ENCODE measurements at regions not wholly inside any gene's neighbourhood (a gene's known extent, or its start where the extent isn't known, plus 50 kb on each side); places are given as distances from the start of the nearest gene placed in this dataset.

DNA sequence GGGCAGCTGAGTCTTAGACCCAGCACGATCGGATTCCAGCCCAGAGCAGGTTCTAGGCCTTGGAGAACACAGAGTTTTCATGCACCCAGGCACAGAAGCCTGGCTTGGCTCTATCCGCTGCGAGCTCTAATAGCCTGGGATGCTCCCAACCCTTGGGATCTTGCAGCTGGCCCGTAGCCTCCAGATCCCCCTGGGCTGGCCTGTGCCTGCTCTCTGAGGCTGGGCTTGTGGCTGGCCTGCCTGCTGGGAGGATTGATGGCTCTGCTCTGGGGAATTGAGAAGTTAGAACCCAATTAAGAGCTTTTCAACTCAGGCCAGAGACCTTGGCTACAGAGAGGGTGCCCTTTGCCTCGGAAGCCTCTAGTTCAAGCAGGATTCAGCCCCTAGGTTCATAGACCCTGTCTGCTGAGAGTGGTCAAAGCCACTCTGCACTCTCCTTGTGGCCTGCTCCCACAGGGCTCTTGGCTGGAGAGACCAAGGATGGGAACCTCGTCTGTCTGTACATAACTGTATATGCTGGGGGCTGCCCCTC lies 64.4 kb downstream of the MAGEF1 start:
- no peak overlapping the region for H3K4me2 ChIP-seq
- peaks cover 13% of the 10 kb centered on the region for H3K4me1 ChIP-seq
- Mint-ChIP-seq H3K36me3 (no peaks in the 10 kb centered on the region), H3K27me3 (ENCODE audit: insufficient read depth, low read depth) (peaks cover 21% of the 10 kb centered on the region), H3K4me3 (no peak overlapping the region), H3K27ac (no peak overlapping the region), H3K9me3 (no peaks in the 10 kb centered on the region), H3K4me1 (peaks cover 28% of the 10 kb centered on the region)
- TF ChIP-seq EZH2phosphoT487 (IDR thresholded peaks at IDR 0.05) (no peak), EZH2 (IDR thresholded peaks at IDR 0.05) (no peak)
- TF ChIP-seq, protein P1, sequence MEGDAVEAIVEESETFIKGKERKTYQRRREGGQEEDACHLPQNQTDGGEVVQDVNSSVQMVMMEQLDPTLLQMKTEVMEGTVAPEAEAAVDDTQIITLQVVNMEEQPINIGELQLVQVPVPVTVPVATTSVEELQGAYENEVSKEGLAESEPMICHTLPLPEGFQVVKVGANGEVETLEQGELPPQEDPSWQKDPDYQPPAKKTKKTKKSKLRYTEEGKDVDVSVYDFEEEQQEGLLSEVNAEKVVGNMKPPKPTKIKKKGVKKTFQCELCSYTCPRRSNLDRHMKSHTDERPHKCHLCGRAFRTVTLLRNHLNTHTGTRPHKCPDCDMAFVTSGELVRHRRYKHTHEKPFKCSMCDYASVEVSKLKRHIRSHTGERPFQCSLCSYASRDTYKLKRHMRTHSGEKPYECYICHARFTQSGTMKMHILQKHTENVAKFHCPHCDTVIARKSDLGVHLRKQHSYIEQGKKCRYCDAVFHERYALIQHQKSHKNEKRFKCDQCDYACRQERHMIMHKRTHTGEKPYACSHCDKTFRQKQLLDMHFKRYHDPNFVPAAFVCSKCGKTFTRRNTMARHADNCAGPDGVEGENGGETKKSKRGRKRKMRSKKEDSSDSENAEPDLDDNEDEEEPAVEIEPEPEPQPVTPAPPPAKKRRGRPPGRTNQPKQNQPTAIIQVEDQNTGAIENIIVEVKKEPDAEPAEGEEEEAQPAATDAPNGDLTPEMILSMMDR (IDR thresholded peaks at IDR 0.05), result no peak
- no peak overlapping the region for H2AFZ ChIP-seq (replicated peaks)
- DNase-seq (ENCODE audit: low spot score), result no peak
- no peak overlapping the region for H3K27ac ChIP-seq
- no peaks in the 10 kb centered on the region for H4K20me1 ChIP-seq (ENCODE audit: low read depth)
- H3K4me3 ChIP-seq, result no peak overlapping the region
- H3K27me3 ChIP-seq, result no peaks in the 10 kb centered on the region
- no peaks in the 10 kb centered on the region for H3K79me2 ChIP-seq (ENCODE audit: low read depth)
- no peaks in the 10 kb centered on the region for H3K9me3 ChIP-seq (ENCODE audit: low read depth)
- H3K36me3 ChIP-seq, result no peaks in the 10 kb centered on the region
- H3K9ac ChIP-seq, result no peak overlapping the region
- no peaks in the 10 kb centered on the region for H3F3A ChIP-seq (ENCODE audit: low read depth)

DNA sequence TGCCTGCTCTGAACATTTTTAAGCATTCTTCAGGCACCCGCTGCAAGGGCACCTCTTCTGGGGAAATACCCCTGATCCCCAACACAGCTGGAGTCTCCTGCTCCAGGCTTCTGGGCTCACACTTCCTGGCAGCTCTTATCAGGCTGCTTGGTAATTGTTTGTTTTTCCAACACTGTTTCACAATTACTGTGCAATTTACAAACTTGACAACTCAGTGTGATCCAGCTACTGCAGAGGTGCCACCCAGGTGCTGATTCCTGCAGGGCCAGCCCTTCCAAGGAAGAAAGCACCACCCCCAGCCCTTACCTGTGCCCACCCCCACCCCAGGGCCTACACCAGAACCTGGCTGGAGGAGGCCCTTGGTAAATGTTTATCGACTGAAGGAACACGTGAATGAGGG lies 66.5 kb downstream of the MAGEF1 start:
- H3K27me3 ChIP-seq, result no peaks in the 10 kb centered on the region
- Mint-ChIP-seq H3K4me3 (no peak overlapping the region), H3K27me3 (ENCODE audit: insufficient read depth, low read depth) (peaks cover 16% of the 10 kb centered on the region), H3K4me1 (peaks cover 29% of the 10 kb centered on the region), H3K36me3 (no peaks in the 10 kb centered on the region), H3K27ac (no peak overlapping the region), H3K9me3 (peaks cover 2% of the 10 kb centered on the region)
- H3K9ac ChIP-seq, result no peak overlapping the region
- no peaks in the 10 kb centered on the region for H4K20me1 ChIP-seq (ENCODE audit: low read depth)
- no peaks in the 10 kb centered on the region for H3K9me3 ChIP-seq (ENCODE audit: low read depth)
- H3K4me1 ChIP-seq, result peaks cover 13% of the 10 kb centered on the region
- no peak overlapping the region for H3K27ac ChIP-seq
- H2AFZ ChIP-seq (replicated peaks), result no peak overlapping the region
- H3K4me3 ChIP-seq, result no peak overlapping the region
- no peaks in the 10 kb centered on the region for H3K36me3 ChIP-seq
- no peaks in the 10 kb centered on the region for H3F3A ChIP-seq (ENCODE audit: low read depth)
- no peaks in the 10 kb centered on the region for H3K79me2 ChIP-seq (ENCODE audit: low read depth)
- TF ChIP-seq, protein P1 (IDR thresholded peaks at IDR 0.05), result no peak
- TF ChIP-seq EZH2 (IDR thresholded peaks at IDR 0.05), result no peak
- no peak for TF ChIP-seq EZH2phosphoT487 (IDR thresholded peaks at IDR 0.05)
- H3K4me2 ChIP-seq, result no peak overlapping the region
- no peak for DNase-seq (ENCODE audit: low spot score)

DNA sequence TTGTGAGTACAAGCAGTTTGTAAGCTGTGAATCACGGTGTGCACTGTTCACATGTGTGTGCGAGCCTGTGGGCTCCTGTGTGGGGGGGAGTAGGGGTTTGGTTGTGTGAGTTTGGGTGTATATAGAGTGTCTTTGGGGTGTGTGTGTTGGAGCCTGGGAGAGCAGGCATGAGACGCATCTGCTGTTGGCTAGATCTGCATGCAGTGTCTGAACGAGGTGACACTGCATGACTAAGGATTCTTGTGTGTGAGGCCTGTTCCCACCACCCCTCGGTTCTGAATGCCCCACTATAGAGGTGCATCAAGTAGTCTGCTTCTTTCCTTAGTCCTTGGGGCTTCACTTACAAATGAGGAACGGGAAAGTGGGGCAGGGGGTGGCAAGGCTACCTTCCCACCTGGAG lies 68.4 kb downstream of the MAGEF1 start:
- Histone ChIP-seq H3K4me3 (no peak overlapping the region), H3F3A (ENCODE audit: low read depth) (no peaks in the 10 kb centered on the region), H3K9me3 (ENCODE audit: low read depth) (no peaks in the 10 kb centered on the region), H3K36me3 (no peaks in the 10 kb centered on the region), H3K27ac (no peak overlapping the region), H3K9ac (no peak overlapping the region), H3K4me2 (no peak overlapping the region), H4K20me1 (ENCODE audit: low read depth) (no peaks in the 10 kb centered on the region), H3K4me1 (peaks cover 6% of the 10 kb centered on the region), H3K79me2 (ENCODE audit: low read depth) (no peaks in the 10 kb centered on the region), H2AFZ (replicated peaks) (no peak overlapping the region), H3K27me3 (no peaks in the 10 kb centered on the region)
- DNase-seq (ENCODE audit: low spot score), result no peak
- TF ChIP-seq EZH2 (IDR thresholded peaks at IDR 0.05) (no peak), EZH2phosphoT487 (IDR thresholded peaks at IDR 0.05) (no peak)
- TF ChIP-seq, protein P1 (IDR thresholded peaks at IDR 0.05), result no peak
- Mint-ChIP-seq H3K36me3 (no peaks in the 10 kb centered on the region), H3K4me3 (no peak overlapping the region), H3K9me3 (peaks cover 2% of the 10 kb centered on the region), H3K4me1 (peaks cover 23% of the 10 kb centered on the region), H3K27me3 (ENCODE audit: insufficient read depth, low read depth) (peaks cover 16% of the 10 kb centered on the region), H3K27ac (peak overlapping the region; percentile 72)

All from neural progenitor cell (in vitro differentiated cells).